HG03432 (cell line): ENCODE measurements at regions not wholly inside any gene's neighbourhood (a gene's known extent, or its start where the extent isn't known, plus 50 kb on each side); places are given as distances from the start of the nearest gene placed in this dataset.
"Not testable (repeated sequence)": the region's sequence is repeated elsewhere in the genome, so short reads cannot be mapped to it uniquely, and the experiment has no call there.

Experiments
- ATAC-seq: cut with Tn5 transposase; IDR thresholded peaks from one replicate; pipeline ENCODE4 v1.9.1; 2021; ENCODE audit warnings: mild to moderate bottlenecking, moderate library complexity; ENCODE audit not compliant: unreplicated experiment

DNA sequence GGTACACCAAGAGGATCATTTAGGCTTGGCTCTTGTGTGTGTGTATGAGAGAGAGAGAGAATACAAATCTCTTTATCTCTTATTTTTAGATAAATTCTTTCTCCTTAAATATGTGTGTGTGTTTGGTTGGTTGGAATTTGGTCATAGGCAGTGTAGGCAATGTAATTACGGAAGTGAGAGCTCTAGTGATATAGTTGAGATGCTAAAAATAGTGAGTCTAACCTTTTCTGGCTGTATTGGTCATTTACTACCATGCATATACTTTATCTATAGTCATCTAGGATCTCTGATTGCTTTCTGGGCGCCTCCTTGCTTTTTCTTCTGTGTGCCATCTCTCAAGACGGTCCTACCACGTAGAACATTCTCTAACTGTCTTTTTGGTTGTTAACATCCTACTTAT is 250.2 kb downstream of the NUF2 start:
- no peak for ATAC-seq

DNA sequence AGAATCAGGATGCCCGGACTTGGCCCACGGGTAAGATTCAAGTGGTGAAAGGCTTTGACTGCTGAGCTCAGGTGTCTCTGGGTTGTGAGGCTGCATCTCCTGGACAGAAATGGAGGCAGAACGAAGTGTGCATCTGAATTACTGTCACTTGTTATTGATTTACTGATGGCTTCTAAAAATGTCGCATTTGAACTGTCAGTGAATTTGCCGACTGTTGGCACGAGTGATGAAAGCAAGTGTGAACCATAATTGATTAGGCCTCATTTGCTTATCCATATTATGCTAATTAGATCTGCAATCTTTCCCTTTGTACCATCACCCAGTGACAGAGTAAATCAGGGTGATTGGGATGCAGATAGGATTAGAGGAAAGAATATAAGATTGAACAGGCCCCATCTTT is 252.4 kb downstream of the NUF2 start:
- no peak for ATAC-seq

DNA sequence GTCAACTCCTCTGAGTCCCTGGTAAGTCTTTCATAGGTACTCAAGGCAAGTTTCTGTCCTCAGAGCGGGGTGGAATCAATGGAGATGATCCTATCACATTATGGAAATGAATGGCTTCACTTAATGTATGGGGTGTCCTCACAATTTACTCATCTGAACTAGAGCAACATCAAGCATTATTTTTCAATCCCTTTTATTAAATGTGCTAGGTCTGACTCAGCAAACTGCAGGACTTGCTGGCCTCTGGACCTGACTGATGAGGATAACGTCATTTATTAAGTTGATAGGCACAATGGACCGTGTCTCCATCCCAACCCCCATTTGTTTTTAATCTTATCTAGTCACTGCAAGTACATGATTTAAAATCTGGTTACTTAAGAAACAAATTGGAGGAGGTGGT is 259.2 kb downstream of the NUF2 start:
- no peak for ATAC-seq

DNA sequence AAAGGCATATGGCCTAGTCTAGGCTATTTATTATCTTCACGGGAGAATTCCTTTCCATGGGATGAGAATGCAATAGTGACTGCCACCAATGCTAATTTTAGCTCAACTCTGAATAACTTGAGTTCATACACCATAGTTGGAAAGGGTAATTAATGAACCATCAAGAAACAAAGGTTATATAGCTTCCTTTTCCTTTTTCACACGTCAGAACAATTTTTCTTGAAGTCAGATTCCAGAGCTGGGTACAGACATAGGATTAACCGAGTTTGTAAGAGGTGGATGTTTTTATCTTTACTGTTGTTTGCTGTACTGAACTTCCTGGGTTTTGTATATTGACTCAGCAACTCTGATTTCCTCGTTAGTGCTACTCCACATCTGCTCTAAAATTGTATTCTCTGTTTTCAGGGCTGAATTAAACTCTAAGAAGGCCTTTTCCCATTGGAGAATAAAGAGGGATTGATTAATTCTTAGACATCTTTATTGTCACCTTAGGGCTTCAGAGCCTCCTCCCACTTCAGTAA is 262.0 kb downstream of the NUF2 start:
- ATAC-seq = no peak

DNA sequence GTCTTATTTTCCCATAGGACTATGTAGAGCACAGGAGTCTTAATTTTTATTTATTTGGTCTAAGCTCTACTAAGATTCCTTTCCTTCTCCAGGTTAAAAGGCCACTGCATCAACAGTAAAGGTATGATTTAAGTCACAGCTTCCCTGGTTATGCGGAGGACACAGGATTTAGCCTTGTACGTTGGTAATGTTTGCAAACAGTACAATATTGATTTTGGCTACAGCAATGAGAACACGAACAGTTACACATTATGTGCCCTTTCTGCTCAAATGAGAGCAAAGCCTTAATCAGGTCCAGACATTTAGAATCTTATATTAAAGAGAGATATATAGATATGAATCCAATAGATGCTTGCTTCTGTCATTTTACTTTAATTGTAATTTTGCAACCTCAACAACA is 264.0 kb downstream of the NUF2 start:
- ATAC-seq = no peak

DNA sequence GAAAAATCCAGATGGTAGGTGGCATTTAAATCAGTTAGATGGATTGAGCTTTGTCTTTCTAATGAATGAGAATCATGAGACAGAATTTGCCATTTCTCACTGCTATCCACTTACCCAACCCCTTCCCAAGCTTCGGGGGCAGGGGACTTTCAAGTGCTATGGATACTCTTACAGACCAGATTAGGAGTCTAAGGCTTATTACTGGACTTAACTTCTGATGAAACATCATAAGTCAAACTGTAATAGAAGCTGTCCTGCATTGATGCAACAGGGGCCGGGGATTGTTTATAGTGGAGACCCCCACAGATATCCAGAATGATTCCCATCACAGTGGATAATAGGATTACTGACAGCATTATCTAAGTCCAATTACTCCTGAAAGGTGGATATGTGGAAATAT is 267.0 kb downstream of the NUF2 start:
- no peak for ATAC-seq

DNA sequence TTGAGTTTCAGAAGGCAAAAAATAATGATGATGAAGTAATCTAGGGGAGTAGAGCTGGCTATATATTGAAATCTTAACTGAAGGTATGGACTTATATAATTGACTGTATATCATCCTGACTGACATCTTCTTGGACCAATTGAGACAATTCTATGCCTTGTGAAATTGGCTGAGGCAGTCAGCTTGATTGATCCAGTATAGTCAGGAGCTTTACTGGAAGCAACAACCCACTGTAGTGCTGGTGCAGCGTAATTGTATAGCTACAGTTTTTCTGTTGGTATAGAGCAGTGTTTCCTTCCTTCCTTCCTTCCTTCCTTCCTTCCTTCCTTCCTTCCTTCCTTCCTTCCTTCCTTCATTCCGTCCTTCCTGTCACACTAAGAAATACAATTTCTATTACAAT is 268.0 kb downstream of the NUF2 start:
- ATAC-seq = no peak

DNA sequence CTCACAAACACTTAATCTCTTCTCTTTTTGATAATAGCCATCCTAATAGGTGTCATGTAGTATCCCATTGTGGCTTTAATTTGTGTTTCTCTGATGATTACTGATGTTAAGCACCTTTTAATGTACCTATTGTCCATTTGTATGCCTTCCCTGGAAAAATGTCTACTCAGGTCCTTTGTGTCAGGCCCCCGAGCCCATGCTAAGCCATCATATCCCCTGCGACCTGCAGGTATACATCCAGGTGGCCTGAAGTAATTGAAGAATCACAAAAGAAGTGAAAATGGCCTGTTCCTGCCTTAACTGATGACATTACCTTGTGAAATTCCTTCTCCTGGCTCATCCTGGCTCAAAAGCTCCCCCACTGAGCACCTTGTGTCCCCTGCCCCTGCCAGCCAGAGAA is 269.4 kb downstream of the NUF2 start:
- not testable (repeated sequence) for ATAC-seq

DNA sequence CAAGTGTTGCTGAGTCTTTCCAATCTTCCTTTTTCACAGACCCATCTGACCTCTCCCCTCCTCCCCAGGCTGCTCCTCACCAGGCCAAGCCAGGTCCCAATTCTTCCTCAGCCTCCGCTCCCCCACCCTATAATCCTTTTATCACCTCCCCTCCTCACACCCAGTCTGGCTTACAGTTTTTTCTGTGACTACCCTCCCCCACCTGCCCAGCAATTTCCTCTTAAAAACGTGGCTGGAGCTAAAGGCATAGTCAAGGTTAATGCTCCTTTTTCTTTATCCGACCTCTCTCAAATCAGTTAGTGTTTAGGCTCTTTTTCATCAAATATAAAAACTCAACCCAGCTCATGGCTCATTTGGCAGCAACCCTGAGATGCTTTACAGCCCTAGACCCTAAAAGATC is 270.9 kb downstream of the NUF2 start:
- ATAC-seq = not testable (repeated sequence)

DNA sequence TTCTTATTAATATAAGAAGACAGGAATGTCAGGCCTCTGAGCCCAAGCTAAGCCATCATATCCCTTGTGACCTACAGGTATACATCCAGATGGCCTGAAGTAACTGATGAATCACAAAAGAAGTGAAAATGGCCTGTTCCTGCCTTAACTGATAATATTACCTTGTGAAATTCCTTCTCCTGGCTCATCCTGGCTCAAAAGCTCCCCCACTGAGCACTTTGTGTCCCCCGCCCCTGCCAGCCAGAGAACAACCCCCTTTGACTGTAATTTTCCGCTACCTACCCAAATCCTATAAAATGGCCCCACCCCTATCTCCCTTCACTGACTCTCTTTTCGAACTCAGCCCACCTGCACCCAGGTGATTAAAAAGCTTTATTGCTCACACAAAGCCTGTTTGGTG is 274.4 kb downstream of the NUF2 start:
- ATAC-seq = not testable (repeated sequence)

DNA sequence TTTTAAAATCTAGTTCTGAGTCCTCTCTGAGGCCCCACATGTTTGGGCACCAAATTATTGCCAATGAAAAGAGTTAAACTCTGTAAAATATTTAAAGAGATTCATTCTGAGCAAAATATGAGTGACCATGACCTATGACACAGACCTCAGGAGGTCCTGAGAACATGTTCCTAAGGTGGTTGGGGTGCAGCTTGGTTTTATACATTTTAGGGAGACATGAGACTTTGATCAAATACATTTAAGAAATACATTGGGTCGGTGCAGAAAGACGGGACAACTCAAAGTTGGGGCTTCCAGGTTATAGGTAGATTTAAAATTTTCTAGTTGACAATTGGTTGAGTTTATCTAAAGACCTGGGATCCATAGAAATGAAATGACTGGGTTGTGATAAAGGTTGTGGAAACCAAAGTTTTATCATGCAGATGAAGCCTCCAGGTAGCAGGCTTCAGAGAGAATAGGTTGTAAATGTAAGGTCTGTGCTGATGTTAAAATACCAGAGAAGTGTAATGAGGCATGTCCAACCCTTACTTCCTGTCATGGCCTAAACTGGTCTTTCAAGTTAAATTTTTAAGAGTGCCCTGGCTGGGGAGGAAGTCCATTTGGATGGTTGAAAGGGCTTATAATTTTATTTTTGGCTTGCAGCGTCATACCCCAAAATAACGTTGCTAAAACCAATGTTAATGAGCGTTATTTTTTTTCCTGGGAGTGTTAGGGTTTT is 274.9 kb downstream of the NUF2 start:
- ATAC-seq = no peak

DNA sequence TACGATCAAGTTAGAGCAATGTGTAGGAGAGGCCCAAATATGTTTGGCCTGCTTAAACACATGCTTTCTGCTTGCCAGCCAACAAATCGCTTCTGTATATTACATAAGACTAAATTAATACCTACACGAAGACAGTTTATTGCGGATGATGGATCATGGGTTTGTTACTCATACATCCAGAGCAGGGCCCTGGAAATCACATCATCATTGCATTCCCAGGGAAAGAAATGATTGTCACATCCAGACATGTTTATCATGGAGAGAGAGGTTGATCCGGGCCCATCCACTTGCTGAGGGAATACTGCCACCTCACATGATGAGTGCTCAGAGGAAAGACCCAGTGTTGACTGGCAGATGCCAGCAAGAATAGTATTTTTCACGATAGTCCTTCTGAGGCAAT is 282.6 kb downstream of the NUF2 start:
- ATAC-seq = no peak

DNA sequence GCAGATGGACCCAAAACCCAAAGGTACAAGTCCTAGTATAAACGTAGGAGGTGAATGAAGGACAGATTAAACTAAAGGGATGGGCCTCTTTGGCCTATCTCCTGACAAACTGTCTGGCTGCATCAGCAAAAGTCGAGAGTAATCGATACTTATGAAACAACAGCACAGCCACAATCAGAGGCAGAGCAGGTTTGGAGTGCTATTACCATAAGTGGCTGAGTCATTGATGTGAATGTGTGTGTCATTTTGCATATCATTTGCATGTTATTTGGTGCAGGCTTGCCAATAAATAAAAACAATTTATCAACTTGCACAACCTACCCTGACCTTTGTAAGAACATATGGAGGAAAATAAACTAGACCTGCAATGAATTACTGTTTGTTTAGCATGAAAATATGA is 283.1 kb downstream of the NUF2 start:
- no peak for ATAC-seq

DNA sequence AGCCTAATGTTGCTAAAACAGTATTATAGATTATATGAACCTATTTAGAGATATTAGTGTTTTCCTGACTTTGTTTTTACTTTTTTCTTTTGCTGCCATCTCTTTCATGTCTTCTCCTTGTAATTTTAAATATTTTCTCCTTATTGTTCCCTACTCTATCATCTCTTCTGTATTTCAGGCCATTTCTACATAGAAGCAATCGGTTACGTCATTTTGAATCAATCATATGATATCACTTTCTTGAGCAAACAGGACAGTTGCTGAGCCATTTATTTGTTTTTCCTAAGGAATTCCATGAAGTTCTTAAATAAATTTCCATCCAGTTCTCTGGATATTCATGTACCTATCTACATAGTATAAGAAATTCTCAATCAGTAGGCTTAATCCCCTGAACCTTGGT is 287.2 kb downstream of the NUF2 start:
- ATAC-seq = no peak

DNA sequence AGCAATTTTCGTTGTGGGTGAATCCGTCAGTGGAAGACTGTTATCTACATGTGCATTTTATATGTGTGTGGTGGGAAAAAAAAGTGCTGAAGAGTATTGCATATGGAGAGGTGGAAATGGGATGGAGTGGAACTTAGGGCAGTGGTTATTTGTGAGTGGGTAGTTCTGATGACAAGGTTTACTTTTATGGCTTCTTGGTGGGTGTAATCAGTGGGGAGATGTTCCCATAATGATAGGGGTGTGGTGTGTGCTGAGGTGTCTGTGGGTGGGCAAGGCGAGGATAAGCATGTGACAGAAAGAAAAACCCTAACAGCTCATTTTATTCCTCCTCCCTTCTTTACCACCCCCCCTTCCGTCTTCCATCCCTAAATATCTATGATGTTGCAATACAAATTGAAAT is 288.1 kb downstream of the NUF2 start:
- ATAC-seq = no peak

DNA sequence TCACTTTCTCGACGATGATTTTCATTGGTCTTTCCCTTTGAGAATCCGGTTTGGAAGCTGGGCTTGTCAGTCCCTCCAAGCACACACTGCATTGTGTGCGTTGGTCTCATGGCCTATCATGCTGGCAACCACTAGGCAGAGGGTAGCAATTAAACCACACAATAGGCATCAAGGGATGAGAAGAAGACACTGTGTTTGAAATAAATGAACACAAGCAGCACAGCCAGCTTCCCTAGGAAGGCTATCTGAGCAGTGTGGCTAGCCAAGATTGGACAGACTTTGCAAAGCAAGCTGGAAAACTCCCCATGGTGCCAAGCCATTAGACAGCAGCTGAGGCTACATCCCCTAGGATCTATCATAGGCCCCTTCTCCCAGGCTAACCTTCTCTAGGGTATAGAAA is 288.7 kb downstream of the NUF2 start:
- ATAC-seq = no peak

DNA sequence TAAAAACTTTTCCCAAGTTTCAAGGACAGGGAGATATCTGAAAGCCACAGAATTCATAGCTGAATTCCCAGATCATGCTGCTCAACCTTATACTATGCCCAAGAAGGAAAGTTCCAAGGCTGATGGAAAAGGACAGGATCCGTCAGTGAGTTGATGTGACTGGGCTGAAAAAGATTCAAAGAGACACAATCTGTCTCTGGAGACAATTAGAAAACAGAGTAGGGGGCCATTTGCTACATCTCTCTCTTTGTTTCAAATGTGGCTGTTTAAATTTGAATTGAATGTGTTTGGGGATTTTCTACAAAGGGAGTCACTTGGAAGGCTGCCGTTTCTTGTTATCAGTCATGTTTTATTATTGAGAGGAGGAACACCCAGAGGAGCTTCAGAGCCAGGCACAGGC is 292.6 kb downstream of the NUF2 start:
- no peak for ATAC-seq

DNA sequence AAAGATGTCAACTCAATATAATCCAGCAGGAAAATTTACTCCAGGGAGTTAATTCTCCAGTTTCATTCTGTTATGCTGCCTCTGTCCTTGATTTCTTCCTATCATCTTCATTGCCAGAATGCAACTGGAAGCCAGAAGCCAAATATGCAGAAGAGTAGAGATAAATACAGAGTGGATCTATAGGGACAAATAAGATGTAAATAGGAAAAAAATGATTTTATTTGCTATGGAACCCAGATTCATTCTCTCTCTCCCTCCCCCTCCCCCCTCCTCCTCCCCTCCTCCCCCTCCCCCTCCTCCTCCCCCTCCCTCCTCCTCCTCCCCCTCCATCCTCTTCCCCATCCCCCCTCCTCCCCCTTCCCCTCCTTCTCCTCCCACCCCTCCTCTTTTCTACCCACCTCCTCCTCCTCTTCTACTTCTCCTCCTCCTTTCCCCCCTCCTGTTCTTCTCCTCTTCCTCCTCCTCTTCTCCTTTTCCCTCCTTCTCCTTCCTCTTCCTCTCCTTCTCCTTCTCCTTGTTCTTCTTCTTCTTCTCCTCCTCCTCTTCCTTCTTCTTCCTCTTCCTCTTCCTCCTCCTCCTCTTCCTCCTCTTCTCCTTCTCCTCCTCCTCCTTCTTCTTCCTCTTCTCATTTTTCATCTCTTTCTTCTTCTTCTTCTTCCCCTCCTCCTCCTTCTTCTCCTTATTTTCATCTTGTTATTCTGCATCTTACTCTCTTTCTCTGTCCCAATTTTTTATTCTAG is 306.4 kb downstream of the NUF2 start:
- no peak for ATAC-seq

DNA sequence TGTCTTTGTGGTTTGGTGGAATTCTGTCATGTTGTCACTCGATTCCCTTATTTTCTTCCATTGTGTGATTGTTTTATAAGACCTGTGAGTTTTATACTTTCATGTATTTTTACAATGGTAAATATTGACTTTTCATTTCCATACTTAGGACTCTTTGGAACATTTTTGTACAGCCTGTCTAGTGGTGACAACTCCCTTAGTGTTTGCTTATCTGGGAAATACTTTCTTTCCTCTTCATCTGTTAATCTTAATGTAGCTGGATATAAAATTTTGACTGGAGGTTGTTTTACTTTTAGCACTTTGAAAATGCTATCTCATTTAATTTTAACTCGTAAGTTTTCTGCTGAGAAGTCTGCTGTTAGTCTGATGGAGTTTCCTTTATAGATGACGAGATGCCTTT is 310.5 kb downstream of the NUF2 start:
- no peak for ATAC-seq

DNA sequence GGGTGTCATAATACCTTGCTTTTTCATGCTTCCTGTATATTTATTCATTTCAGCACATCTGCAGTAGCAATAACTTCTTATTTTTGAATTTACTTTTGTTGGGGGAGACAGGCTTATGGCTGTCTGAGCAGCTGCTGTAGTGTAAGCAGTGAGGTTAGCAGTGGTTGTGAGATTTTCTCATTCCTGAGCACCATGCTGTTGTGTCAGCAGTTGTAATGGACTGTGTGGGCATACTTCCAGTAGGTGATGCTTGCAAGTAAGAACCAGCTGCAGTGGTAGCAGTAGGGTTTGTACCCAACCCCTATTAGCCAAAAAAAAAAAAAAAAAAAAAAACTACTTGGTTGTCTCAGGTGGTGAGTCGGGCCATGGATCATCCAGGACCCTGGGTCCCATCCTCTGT is 311.6 kb downstream of the NUF2 start:
- ATAC-seq = no peak

DNA sequence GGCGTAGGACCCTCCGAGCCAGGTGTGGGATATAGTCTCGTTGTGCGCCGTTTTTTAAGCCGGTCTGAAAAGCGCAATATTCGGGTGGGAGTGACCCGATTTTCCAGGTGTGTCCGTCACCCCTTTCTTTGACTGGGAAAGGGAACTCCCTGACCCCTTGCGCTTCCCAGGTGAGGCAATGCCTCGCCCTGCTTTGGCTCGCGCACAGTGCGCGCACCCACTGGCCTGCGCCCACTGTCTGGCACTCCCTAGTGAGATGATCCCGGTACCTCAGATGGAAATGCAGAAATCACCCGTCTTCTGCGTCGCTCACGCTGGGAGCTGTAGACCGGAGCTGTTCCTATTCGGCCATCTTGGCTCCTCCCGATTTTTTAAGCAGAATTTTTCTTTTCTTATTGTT is 323.9 kb downstream of the NUF2 start:
- ATAC-seq = not testable (repeated sequence)

DNA sequence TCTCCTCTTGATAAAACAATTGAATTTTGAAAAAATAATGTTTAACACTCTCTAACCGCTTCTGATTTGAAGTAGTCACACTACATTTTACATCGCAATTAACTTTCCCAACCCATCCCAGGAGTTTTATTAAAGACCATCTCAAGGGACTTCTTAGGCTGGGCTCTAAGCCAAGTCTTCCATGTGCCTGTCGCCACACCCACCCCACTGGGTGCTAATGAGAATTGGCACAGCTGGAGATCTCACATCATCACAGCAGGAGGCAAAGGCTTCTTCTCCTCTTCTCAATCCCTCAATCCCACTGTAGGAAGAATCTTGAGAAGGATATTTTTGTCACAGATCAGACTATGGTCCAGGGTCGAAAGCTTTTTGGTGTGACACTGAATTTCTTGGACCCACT is 328.9 kb downstream of the NUF2 start:
- no peak for ATAC-seq

DNA sequence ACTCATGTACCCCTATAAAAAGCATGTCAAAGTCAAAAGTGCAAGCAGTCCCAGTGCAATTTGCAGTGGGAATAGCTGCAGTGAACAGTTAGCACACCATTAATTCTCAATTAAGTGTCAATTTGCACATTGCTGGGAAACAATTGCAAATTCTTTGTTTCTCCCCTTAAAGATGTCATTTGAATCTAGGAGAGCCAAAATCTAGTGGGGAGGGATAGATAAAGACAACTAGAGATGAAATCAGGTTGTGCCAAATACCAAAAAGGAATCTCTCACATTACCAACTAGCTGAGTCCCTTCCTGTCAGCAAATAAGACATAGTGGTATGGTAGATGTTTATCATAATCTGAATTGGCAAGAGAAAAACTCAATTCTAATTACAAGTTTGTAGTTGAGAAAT is 330.7 kb downstream of the NUF2 start:
- ATAC-seq = no peak
